ENCODE measurements at regions not wholly inside any gene's neighbourhood (a gene's known extent, or its start where the extent isn't known, plus 50 kb on each side); places are given as distances from the start of the nearest gene placed in this dataset.

- TF ChIP-seq CTCF (IDR thresholded peaks at IDR 0.05; ENCODE audit: low read length), result no peak
- no peak for TF ChIP-seq EZH2 (optimal IDR thresholded peaks at IDR 0.05; ENCODE audit: low read depth, low read length)
- TF ChIP-seq EZH2phosphoT487 (IDR thresholded peaks at IDR 0.05; ENCODE audit: low read length), result no peak
- H3K27me3 ChIP-seq (replicated peaks; ENCODE audit: insufficient read depth, low read length), result no peaks in the 10 kb centered on the region
- no peak overlapping the region for H2AFZ ChIP-seq (ENCODE audit: low read length)
- no peak for DNase-seq
- no peaks in the 10 kb centered on the region for H3K9me2 ChIP-seq (replicated peaks; ENCODE audit: insufficient read depth, low read length)
- H3K4me3 ChIP-seq (ENCODE audit: low read length), result no peak overlapping the region
- no peak overlapping the region for H3K27ac ChIP-seq (ENCODE audit: low read length)
- H3K9ac ChIP-seq (ENCODE audit: low read length), result no peak overlapping the region
- H4K20me1 ChIP-seq (ENCODE audit: insufficient read depth, low read length), result no peaks in the 10 kb centered on the region
- H3K9me3 ChIP-seq (replicated peaks; ENCODE audit: insufficient read depth, low read length), result no peaks in the 10 kb centered on the region
- no peak overlapping the region for H3K4me2 ChIP-seq (ENCODE audit: low read depth, low read length)
- H3K4me1 ChIP-seq (ENCODE audit: low read length), result 0 out of 2 replicates have a peak, but pooled peaks cover 5% of the 10 kb centered on the region
- no peaks in the 10 kb centered on the region for H3K36me3 ChIP-seq (replicated peaks; ENCODE audit: insufficient read depth, low read length)
- H3F3A ChIP-seq (ENCODE audit: insufficient read depth, low read length), result no peaks in the 10 kb centered on the region
- no peaks in the 10 kb centered on the region for H3K79me2 ChIP-seq (ENCODE audit: low read length)
Measured at GRCh38 chr1:232355162-232356006, 274.5 kb downstream of the SIPA1L2 start.

- Histone ChIP-seq H4K20me1 (ENCODE audit: insufficient read depth, low read length) (no peaks in the 10 kb centered on the region), H3K4me2 (ENCODE audit: low read depth, low read length) (no peak overlapping the region), H3K4me3 (ENCODE audit: low read length) (no peak overlapping the region), H2AFZ (ENCODE audit: low read length) (no peak overlapping the region), H3F3A (ENCODE audit: insufficient read depth, low read length) (no peaks in the 10 kb centered on the region), H3K4me1 (ENCODE audit: low read length) (0 out of 2 replicates have a peak, but pooled peaks cover 5% of the 10 kb centered on the region), H3K9ac (ENCODE audit: low read length) (no peak overlapping the region), H3K9me2 (replicated peaks; ENCODE audit: insufficient read depth, low read length) (no peaks in the 10 kb centered on the region), H3K27me3 (replicated peaks; ENCODE audit: insufficient read depth, low read length) (no peaks in the 10 kb centered on the region), H3K9me3 (replicated peaks; ENCODE audit: insufficient read depth, low read length) (no peaks in the 10 kb centered on the region), H3K36me3 (replicated peaks; ENCODE audit: insufficient read depth, low read length) (no peaks in the 10 kb centered on the region), H3K79me2 (ENCODE audit: low read length) (no peaks in the 10 kb centered on the region), H3K27ac (ENCODE audit: low read length) (no peak overlapping the region)
- no peak for DNase-seq
- no peak for TF ChIP-seq EZH2 (optimal IDR thresholded peaks at IDR 0.05; ENCODE audit: low read depth, low read length)
- no peak for TF ChIP-seq EZH2phosphoT487 (IDR thresholded peaks at IDR 0.05; ENCODE audit: low read length)
- no peak for TF ChIP-seq CTCF (IDR thresholded peaks at IDR 0.05; ENCODE audit: low read length)
Measured at GRCh38 chr1:232353001-232353400, 276.9 kb downstream of the SIPA1L2 start.

GRCh38 chr1:232352366-232352765, 277.6 kb downstream of the SIPA1L2 start:
- H3K27me3 ChIP-seq (replicated peaks; ENCODE audit: insufficient read depth, low read length), result no peaks in the 10 kb centered on the region

More at GRCh38 chr1:232352366-232352765, 277.6 kb downstream of the SIPA1L2 start:
- H3K79me2 ChIP-seq (ENCODE audit: low read length), result no peaks in the 10 kb centered on the region
- H3K9me2 ChIP-seq (replicated peaks; ENCODE audit: insufficient read depth, low read length), result no peaks in the 10 kb centered on the region
- H3F3A ChIP-seq (ENCODE audit: insufficient read depth, low read length), result no peaks in the 10 kb centered on the region
- DNase-seq, result no peak
- TF ChIP-seq EZH2phosphoT487 (IDR thresholded peaks at IDR 0.05; ENCODE audit: low read length) (no peak), CTCF (IDR thresholded peaks at IDR 0.05; ENCODE audit: low read length) (no peak)
- no peak overlapping the region for H3K4me2 ChIP-seq (ENCODE audit: low read depth, low read length)
- no peaks in the 10 kb centered on the region for H3K9me3 ChIP-seq (replicated peaks; ENCODE audit: insufficient read depth, low read length)
- H3K4me1 ChIP-seq (ENCODE audit: low read length), result 0 out of 2 replicates have a peak, but pooled peaks cover 5% of the 10 kb centered on the region
- no peaks in the 10 kb centered on the region for H3K36me3 ChIP-seq (replicated peaks; ENCODE audit: insufficient read depth, low read length)
- no peak overlapping the region for H3K9ac ChIP-seq (ENCODE audit: low read length)
- no peak overlapping the region for H3K4me3 ChIP-seq (ENCODE audit: low read length)
- H2AFZ ChIP-seq (ENCODE audit: low read length), result no peak overlapping the region
- H4K20me1 ChIP-seq (ENCODE audit: insufficient read depth, low read length), result no peaks in the 10 kb centered on the region
- H3K27ac ChIP-seq (ENCODE audit: low read length), result no peak overlapping the region
